Breast epithelium (tissue), 4 donors: ENCODE measurements at regions not wholly inside any gene's neighbourhood (a gene's known extent, or its start where the extent isn't known, plus 50 kb on each side); places are given as distances from the start of the nearest gene placed in this dataset.

Experiments
- DNase-seq, 2 donors: peaks; one replicate each; pipeline ENCODE4 v3.0.0-alpha.2; 2019; ENCODE audit warnings: low spot score in 2 of 2
- H3K27ac ChIP-seq, 2 donors: fragments of 200-600 bp; sonication (generic) in 1 of 2; one replicate each; pipeline ENCODE4 v1.5.1; 2016 to 2019; ENCODE audit warnings: mild to moderate bottlenecking in 1 of 2
- H3K27me3 ChIP-seq, 2 donors: fragments of 200-600 bp; sonication (generic) in 1 of 2; one replicate each; pipeline versions ENCODE4 v1.5.1 to v1.6.0; 2017 to 2019; ENCODE audit warnings: control low read depth in 1 of 2, mild to moderate bottlenecking in 1 of 2
- H3K36me3 ChIP-seq: fragments of 200-600 bp; one replicate; pipeline ENCODE4 v1.5.1; 2019
- H3K4me1 ChIP-seq, 2 donors: fragments of 200-600 bp; sonication (generic); one replicate each; pipeline ENCODE4 v1.5.1; 2016 to 2019; ENCODE audit warnings: control low read depth in 1 of 2
- H3K4me3 ChIP-seq, 3 donors: fragments of 200-600 bp; sonication (generic); 1 replicate in 2 of 3; 2 replicates in 1 of 3; pipeline ENCODE4 v1.5.1; 2016 to 2019; ENCODE audit warnings: mild to moderate bottlenecking in 3 of 3, moderate library complexity in 2 of 3
- H3K9me3 ChIP-seq, 2 donors: fragments of 200-600 bp; sonication (generic) in 1 of 2; one replicate each; pipeline ENCODE4 v1.5.1; 2016 to 2019; ENCODE audit warnings: control low read depth in 1 of 2
- POLR2A ChIP-seq: fragments of 450-650 bp; IDR thresholded peaks from one replicate; pipeline ENCODE4 v1.6.1; 2016; ENCODE audit warnings: antibody characterized with exemption, mild to moderate bottlenecking, moderate library complexity
- POLR2AphosphoS5 ChIP-seq, 3 donors: sonication (generic); formaldehyde crosslinking; IDR thresholded peaks; one replicate each; pipeline ENCODE4 v1.6.1; 2017; ENCODE audit warnings: antibody characterized with exemption in 3 of 3
- intact Hi-C: fragments of 100-400 bp; cut with DNase I; formaldehyde crosslinking; loops from one replicate; pipeline ENCODE4 v1.15.1; 2023; ENCODE audit warnings: low total_unique reads
- TF ChIP-seq, protein P1 (sequence below), 3 donors: fragments of 450-650 bp; IDR thresholded peaks; one replicate each; pipeline ENCODE4 v1.5.1; 2016 to 2017; ENCODE audit warnings: antibody characterized with exemption in 3 of 3, mild to moderate bottlenecking in 3 of 3, moderate library complexity in 3 of 3

DNA sequence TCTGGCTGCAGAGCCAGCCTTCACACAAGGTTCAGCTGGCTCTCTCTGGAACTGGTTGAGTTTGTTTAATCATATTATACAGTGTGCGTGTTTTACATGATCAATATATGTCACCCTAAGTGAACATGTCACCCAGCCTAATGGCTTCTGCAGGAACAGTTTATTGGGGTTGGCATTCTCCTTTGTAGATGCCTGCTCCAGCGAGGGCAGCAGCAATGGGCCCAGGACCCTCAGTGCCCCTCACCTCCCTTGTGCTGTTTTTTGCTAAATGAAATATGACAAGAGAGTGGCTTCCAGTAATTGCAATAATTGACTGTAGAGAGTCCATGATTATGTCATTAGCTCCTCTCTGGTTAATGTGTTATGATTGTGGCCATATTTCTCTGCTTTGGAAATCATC is 387.2 kb downstream of the TMEM114 start:
- no peak overlapping the region for H3K4me3 ChIP-seq
- H3K36me3 ChIP-seq = no peaks in the 10 kb centered on the region
- intact Hi-C loops = no loop called here
- no peaks in the 10 kb centered on the region for H3K27me3 ChIP-seq
- no peaks in the 10 kb centered on the region for H3K4me1 ChIP-seq
- peaks cover 0 to 13% of the 10 kb centered on the region in 2 donors for H3K9me3 ChIP-seq
- no peak for DNase-seq
- TF ChIP-seq POLR2A (no peak), POLR2AphosphoS5 (IDR thresholded peaks at IDR 0.05) (no peak)
- TF ChIP-seq, protein P1, sequence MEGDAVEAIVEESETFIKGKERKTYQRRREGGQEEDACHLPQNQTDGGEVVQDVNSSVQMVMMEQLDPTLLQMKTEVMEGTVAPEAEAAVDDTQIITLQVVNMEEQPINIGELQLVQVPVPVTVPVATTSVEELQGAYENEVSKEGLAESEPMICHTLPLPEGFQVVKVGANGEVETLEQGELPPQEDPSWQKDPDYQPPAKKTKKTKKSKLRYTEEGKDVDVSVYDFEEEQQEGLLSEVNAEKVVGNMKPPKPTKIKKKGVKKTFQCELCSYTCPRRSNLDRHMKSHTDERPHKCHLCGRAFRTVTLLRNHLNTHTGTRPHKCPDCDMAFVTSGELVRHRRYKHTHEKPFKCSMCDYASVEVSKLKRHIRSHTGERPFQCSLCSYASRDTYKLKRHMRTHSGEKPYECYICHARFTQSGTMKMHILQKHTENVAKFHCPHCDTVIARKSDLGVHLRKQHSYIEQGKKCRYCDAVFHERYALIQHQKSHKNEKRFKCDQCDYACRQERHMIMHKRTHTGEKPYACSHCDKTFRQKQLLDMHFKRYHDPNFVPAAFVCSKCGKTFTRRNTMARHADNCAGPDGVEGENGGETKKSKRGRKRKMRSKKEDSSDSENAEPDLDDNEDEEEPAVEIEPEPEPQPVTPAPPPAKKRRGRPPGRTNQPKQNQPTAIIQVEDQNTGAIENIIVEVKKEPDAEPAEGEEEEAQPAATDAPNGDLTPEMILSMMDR (IDR thresholded peaks at IDR 0.05) = no peak
- H3K27ac ChIP-seq = no peak overlapping the region

DNA sequence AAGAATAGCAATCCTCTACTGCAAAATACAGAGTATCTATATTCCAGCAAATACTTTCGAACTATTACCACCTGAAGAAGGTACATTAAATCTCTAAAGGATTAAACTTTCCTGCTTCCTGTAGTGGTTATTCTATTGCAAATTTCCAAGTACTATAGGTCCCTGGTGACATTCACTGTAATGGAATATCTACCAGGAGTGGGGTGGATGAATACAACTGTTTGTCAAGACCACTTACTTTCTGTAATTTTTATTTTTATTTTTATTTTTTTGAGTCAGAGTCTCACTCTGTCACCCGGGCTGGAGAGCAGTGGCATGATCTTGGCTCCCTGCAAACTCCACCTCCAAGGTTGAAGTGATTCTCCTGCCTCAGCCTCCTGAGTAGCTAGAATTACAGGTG is 389.5 kb downstream of the TMEM114 start:
- Histone ChIP-seq H3K36me3 (no peaks in the 10 kb centered on the region), H3K4me1 (no peaks in the 10 kb centered on the region), H3K27ac (no peak overlapping the region), H3K4me3 (no peak overlapping the region), H3K9me3 (peaks cover 0 to 13% of the 10 kb centered on the region in 2 donors), H3K27me3 (no peaks in the 10 kb centered on the region)
- intact Hi-C loops = no loop called here
- DNase-seq = no peak
- TF ChIP-seq, protein P1 (IDR thresholded peaks at IDR 0.05) = no peak
- TF ChIP-seq POLR2A (no peak), POLR2AphosphoS5 (IDR thresholded peaks at IDR 0.05) (no peak)

DNA sequence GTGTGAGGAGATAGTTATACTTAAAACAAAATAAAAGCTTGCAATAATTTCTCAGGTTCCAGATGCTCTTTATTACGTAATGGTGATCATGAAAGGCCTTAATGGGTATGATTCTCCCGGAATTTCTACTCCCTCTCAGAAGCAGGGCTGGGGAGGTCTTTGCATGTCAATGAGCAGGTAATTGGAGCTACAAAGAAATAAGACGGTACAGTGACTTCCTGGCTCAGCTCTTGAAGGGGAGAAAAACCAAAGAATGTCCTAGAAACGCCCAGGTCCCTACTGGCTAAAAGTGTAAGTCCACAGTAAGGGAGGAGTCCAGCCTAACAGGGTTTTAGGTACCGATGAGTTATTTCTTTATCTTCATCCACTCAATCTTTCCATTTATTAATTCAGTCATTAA is 390.9 kb downstream of the TMEM114 start:
- intact Hi-C loops = no loop called here
- TF ChIP-seq, protein P1 (IDR thresholded peaks at IDR 0.05) = no peak
- TF ChIP-seq POLR2AphosphoS5 (IDR thresholded peaks at IDR 0.05) = no peak
- no peak for TF ChIP-seq POLR2A
- no peak for DNase-seq

DNA sequence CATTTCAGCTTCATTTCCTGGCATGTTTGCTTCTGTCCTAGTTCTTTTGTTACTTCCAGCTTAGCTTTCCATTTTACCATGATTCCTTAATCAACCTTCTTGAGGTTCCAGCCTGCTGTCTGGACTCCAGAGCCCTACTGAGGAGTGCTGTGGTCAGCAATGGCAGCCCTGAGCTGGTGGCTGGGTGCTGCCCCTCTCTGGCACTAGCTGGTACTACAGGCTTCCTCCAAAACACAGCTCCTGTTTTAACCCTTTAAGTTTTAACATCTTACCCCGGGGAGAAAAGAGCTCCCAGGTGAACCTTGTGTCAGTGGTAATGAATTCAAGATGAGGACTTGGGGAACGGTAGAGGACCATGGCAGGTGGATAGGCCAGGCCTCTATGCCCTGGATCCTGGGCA is 395.5 kb downstream of the TMEM114 start:
- DNase-seq = no peak
- no peak overlapping the region for H3K4me3 ChIP-seq
- no peak overlapping the region for H3K27ac ChIP-seq
- H3K9me3 ChIP-seq = no peaks in the 10 kb centered on the region
- H3K36me3 ChIP-seq = no peaks in the 10 kb centered on the region
- no peaks in the 10 kb centered on the region for H3K4me1 ChIP-seq
- TF ChIP-seq POLR2A (no peak), POLR2AphosphoS5 (IDR thresholded peaks at IDR 0.05) (no peak)
- TF ChIP-seq, protein P1 (IDR thresholded peaks at IDR 0.05) = no peak
- no peaks in the 10 kb centered on the region for H3K27me3 ChIP-seq
- intact Hi-C loops = no loop called here

More for the DNA sequence above, 390.9 kb downstream of the TMEM114 start:
- no peak overlapping the region for H3K4me3 ChIP-seq
- no peaks in the 10 kb centered on the region for H3K4me1 ChIP-seq
- H3K27me3 ChIP-seq = no peaks in the 10 kb centered on the region
- no peaks in the 10 kb centered on the region for H3K36me3 ChIP-seq
- no peak overlapping the region for H3K27ac ChIP-seq
- H3K9me3 ChIP-seq = peaks cover 0 to 13% of the 10 kb centered on the region in 2 donors

DNA sequence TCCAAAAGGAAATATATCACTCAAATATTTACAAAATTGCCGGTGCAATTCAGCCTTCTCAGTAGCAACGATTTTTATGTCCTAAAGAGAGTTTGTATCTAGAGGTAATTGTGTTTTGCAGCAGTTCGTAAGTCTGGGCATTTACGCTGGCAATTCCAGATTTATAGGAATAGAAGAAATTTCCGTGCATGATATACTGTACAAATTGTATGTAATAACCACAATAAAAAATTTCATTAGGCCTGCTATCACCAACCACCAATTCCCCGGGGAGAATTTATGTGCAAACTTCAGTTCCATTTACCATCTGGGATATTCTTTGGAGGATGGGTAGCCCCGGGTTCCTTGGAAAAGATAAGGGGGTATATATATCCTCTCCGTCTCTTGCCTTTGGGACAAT is 401.5 kb downstream of the TMEM114 start:
- no peaks in the 10 kb centered on the region for H3K4me1 ChIP-seq
- intact Hi-C loops = no loop called here
- no peak overlapping the region for H3K27ac ChIP-seq
- no peak for DNase-seq
- H3K9me3 ChIP-seq = no peaks in the 10 kb centered on the region
- no peak for TF ChIP-seq POLR2AphosphoS5 (IDR thresholded peaks at IDR 0.05)
- no peak for TF ChIP-seq POLR2A
- TF ChIP-seq, protein P1 (IDR thresholded peaks at IDR 0.05) = no peak
- no peaks in the 10 kb centered on the region for H3K27me3 ChIP-seq
- H3K4me3 ChIP-seq = no peak overlapping the region
- H3K36me3 ChIP-seq = no peaks in the 10 kb centered on the region
